Mammary epithelial cell (primary cell): ENCODE measurements at regions not wholly inside any gene's neighbourhood (a gene's known extent, or its start where the extent isn't known, plus 50 kb on each side); places are given as distances from the start of the nearest gene placed in this dataset.

Source experiments
- EZH2 ChIP-seq: IDR thresholded peaks from 2 replicates; pipeline ENCODE4 v1.6.1; 2012; ENCODE audit warnings: low read length, inconsistent platforms, borderline replicate concordance
- TF ChIP-seq, protein P1 (sequence below), 2 donors: IDR thresholded peaks in 1 of 2; conservative IDR thresholded peaks in 1 of 2; 2 replicates each; pipeline ENCODE4 v1.5.1; 2011 to 2012; ENCODE audit warnings: inconsistent platforms in 2 of 2, low read length in 2 of 2, mild to moderate bottlenecking in 2 of 2, control low read depth in 1 of 2, low read depth in 1 of 2; ENCODE audit not compliant: insufficient read depth in 1 of 2; ENCODE audit errors: extremely low read depth in 1 of 2

DNA sequence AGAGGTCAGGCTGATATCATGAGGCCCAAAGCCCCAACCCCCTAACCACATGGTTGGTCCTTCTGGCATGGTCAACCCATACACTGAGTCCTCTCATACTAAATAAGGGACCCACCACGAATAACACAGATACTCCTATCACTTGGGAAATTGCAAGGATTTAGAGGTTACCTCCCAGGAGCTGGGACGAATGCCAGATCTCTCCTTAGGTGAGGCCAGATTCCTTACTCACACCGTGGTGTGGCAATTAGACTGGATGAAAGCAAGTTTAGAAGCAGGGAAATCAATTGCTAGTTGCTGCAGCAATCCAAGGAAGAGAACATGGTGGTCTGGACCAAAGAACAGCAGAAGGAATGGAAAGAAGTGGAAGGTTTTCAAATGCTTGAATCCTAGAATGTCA is 60.1 kb downstream of the IER5 start:
- TF ChIP-seq, protein P1, sequence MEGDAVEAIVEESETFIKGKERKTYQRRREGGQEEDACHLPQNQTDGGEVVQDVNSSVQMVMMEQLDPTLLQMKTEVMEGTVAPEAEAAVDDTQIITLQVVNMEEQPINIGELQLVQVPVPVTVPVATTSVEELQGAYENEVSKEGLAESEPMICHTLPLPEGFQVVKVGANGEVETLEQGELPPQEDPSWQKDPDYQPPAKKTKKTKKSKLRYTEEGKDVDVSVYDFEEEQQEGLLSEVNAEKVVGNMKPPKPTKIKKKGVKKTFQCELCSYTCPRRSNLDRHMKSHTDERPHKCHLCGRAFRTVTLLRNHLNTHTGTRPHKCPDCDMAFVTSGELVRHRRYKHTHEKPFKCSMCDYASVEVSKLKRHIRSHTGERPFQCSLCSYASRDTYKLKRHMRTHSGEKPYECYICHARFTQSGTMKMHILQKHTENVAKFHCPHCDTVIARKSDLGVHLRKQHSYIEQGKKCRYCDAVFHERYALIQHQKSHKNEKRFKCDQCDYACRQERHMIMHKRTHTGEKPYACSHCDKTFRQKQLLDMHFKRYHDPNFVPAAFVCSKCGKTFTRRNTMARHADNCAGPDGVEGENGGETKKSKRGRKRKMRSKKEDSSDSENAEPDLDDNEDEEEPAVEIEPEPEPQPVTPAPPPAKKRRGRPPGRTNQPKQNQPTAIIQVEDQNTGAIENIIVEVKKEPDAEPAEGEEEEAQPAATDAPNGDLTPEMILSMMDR (conservative IDR thresholded peaks at IDR 0.05 in 1 of 2, IDR thresholded peaks at IDR 0.05 in 1 of 2; ENCODE audit: extremely low read depth in 1 of 2, insufficient read depth in 1 of 2, low read depth in 1 of 2, low read length in 2 of 2): no peak
- no peak for TF ChIP-seq EZH2
